ENCODE measurements at regions not wholly inside any gene's neighbourhood (a gene's known extent, or its start where the extent isn't known, plus 50 kb on each side); places are given as distances from the start of the nearest gene placed in this dataset.

DNA sequence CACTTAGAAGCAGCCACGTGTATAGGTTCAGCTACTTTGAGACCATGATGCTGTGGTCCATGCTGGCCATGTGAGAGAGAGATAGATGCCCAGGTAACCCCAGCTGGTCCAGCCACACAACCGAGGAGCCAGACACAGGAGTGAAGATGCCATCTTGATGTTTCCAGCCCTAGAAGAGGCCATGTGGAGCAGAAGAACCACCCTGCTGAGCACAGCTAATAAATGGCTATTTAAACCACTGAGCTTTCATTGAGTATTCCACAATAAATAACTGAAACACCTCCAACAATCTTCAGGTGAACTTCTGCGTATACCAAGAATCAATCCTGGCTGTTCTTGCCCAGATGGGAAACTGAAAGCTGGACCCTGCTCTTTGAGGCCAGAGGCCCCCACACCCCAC is 84.0 kb upstream of the GSC start:
- Histone ChIP-seq H3K4me1 (peaks cover 0 to 13% (median 9%) of the 10 kb centered on the region in 4 donors), H3K36me3 (no peaks in the 10 kb centered on the region), H3K27me3 (no peaks in the 10 kb centered on the region), H3K27ac (no peak overlapping the region), H3K4me3 (no peak overlapping the region), H3K9me3 (peaks cover 0 to 2% (median 0%) of the 10 kb centered on the region in 4 donors)
- intact Hi-C loops (cut with DNase I), result no loop called here
- DNase-seq, result no peak
- TF ChIP-seq, protein P1, sequence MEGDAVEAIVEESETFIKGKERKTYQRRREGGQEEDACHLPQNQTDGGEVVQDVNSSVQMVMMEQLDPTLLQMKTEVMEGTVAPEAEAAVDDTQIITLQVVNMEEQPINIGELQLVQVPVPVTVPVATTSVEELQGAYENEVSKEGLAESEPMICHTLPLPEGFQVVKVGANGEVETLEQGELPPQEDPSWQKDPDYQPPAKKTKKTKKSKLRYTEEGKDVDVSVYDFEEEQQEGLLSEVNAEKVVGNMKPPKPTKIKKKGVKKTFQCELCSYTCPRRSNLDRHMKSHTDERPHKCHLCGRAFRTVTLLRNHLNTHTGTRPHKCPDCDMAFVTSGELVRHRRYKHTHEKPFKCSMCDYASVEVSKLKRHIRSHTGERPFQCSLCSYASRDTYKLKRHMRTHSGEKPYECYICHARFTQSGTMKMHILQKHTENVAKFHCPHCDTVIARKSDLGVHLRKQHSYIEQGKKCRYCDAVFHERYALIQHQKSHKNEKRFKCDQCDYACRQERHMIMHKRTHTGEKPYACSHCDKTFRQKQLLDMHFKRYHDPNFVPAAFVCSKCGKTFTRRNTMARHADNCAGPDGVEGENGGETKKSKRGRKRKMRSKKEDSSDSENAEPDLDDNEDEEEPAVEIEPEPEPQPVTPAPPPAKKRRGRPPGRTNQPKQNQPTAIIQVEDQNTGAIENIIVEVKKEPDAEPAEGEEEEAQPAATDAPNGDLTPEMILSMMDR (IDR thresholded peaks at IDR 0.05), result no peak
- TF ChIP-seq POLR2A (IDR thresholded peaks at IDR 0.05), result no peak
- no peak for TF ChIP-seq EP300 (IDR thresholded peaks at IDR 0.05)
- no peak for TF ChIP-seq POLR2AphosphoS5 (IDR thresholded peaks at IDR 0.05)
- WGBS, 2 donors, result 88% methylated on average over 3 of the region's 3 CpGs

DNA sequence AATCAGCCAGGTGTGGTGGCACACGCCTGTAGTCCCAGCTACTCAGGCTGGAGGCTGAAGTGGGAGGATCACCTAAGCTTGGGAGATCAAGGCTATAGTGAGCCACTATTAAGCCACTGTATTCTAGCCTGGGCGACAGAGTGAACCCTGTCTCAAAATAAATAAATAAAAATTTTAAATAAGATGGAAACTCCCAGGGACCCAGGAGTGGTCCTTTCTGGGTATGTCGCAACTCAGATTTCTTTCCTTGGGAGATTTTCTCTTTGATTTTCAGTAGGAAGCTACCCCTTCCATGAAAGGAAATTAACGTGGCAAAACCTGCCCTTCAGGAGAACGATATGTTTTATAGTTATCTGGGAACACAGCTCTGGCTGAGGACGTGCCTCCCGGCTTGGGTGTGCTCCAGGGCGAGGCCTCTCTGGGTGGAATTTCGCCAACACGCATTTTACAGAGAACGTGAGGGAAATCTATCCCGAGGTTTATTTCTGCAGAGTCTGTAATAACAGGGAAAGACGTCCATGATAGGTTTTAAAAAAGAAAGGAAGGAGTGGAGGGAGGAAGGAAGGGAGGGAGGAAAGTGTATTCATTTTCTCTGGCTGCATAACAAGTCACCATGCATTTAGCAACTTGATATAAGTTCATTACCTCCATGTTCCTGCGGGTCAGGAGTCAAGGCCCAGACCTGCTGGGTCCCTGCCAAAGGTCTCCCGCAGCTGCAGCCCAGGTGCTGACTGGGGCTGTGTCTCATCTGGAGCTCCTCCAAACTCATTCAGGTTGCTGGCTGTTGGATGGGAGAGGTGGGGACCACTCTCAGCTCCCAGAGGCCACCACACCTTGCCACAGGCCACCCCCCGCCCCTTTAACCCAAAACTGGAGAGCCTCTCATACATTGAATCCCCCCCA is 80.6 kb upstream of the GSC start:
- intact Hi-C loops (cut with DNase I), result no loop called here
- TF ChIP-seq EP300 (IDR thresholded peaks at IDR 0.05) (no peak), POLR2A (IDR thresholded peaks at IDR 0.05) (no peak), POLR2AphosphoS5 (IDR thresholded peaks at IDR 0.05) (no peak)
- TF ChIP-seq, protein P1 (IDR thresholded peaks at IDR 0.05), result no peak

DNA sequence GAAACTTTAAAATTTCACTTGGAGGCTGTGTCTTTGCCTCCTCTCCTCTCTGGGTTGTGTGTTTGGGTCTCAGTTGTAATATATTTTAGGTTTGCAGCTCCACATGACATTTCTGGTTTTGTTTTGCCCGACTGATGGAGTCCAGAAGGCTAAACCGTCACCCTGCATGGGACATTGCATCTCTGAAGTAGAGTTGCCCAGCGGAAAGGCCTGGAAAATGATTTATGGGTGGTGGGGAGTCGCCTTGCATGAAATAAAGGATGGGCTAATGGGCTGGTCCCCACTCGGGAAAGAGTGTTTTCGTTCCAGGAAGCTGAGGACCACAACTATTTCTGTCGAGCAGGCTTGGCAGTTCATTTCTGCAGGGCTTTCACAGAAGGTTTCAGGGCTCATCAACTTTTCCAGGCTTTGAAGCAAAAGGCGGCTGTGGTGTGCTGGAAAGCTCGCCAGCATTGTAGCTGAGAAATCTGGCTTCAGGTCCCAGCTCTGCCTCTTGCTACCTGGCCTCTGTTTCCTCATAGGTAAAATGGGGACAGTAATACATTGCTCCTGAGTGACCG is 74.8 kb upstream of the GSC start:
- 51 to 72% methylated on average over 10 of the region's 10 CpGs for WGBS, 2 donors

More for the DNA sequence above, 80.6 kb upstream of the GSC start:
- DNase-seq, result no peak
- WGBS, 2 donors, result 28 to 62% methylated on average over 16 of the region's 16 CpGs
- no peaks in the 10 kb centered on the region for H3K27me3 ChIP-seq
- no peak overlapping the region for H3K4me3 ChIP-seq
- H3K9me3 ChIP-seq, result peaks cover 0 to 2% (median 0%) of the 10 kb centered on the region in 4 donors
- H3K36me3 ChIP-seq, result no peaks in the 10 kb centered on the region
- peak overlapping the region in 2 of 4 donors; percentile 21 to 36 for H3K27ac ChIP-seq
- peaks cover 0 to 16% (median 9%) of the 10 kb centered on the region in 4 donors for H3K4me1 ChIP-seq

DNA sequence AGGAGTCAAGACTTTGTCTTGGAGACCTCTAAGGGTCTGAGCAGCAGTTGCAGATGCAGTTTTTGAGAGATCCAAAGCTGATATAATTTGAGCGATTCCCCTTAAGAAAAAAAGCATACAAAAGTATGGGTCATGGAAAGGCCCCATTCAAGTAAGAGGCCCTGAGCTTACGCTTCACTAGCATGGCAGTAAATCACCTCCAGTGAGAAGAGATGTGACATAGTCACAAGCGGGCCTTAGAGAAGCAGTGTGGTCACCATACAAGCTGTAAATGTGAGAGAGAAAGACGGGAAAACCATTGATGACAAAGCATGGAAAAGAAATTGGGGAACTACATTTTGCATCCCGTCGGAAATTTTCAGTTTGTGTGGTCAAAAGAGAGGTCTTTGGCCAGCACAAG is 70.6 kb upstream of the GSC start:
- Histone ChIP-seq H3K9me3 (no peaks in the 10 kb centered on the region), H3K4me1 (peaks cover 0 to 19% (median 16%) of the 10 kb centered on the region in 4 donors), H3K4me3 (no peak overlapping the region), H3K36me3 (no peaks in the 10 kb centered on the region), H3K27ac (no peak overlapping the region), H3K27me3 (no peaks in the 10 kb centered on the region)
- intact Hi-C loops (cut with DNase I), result no loop called here
- no peak for TF ChIP-seq POLR2A (IDR thresholded peaks at IDR 0.05)
- TF ChIP-seq, protein P1 (IDR thresholded peaks at IDR 0.05), result no peak
- TF ChIP-seq POLR2AphosphoS5 (IDR thresholded peaks at IDR 0.05), result no peak
- no peak for TF ChIP-seq EP300 (IDR thresholded peaks at IDR 0.05)
- DNase-seq, result no peak
- WGBS, 2 donors, result 75 to 89% methylated on average over 6 of the region's 6 CpGs

More for the DNA sequence above, 74.8 kb upstream of the GSC start:
- DNase-seq, result peak; percentile 81
- no peak overlapping the region for H3K4me3 ChIP-seq
- TF ChIP-seq, protein P1 (IDR thresholded peaks at IDR 0.05), result no peak
- TF ChIP-seq POLR2A (IDR thresholded peaks at IDR 0.05) (no peak), POLR2AphosphoS5 (IDR thresholded peaks at IDR 0.05) (peak; percentile 75 to 84 (median 80)), EP300 (IDR thresholded peaks at IDR 0.05) (no peak)
- peak overlapping the region in 3 of 4 donors; percentile 54 to 71 (median 63) for H3K27ac ChIP-seq
- H3K27me3 ChIP-seq, result no peaks in the 10 kb centered on the region
- intact Hi-C loops (cut with DNase I), result loop anchor here (2.0 kb wide), 1 partner anchor 92 kb away; no protein-coding TSS in a partner anchor
- no peaks in the 10 kb centered on the region for H3K9me3 ChIP-seq
- peaks cover 0 to 20% (median 19%) of the 10 kb centered on the region in 4 donors for H3K4me1 ChIP-seq
- H3K36me3 ChIP-seq, result no peaks in the 10 kb centered on the region
